MV-4-11 (cell line): ENCODE measurements at regions not wholly inside any gene's neighbourhood (a gene's known extent, or its start where the extent isn't known, plus 50 kb on each side); places are given as distances from the start of the nearest gene placed in this dataset.
A peak's percentile ranks its signal among the peaks of the same experiment; 100 is the strongest.
"Not testable (repeated sequence)": the region's sequence is repeated elsewhere in the genome, so short reads cannot be mapped to it uniquely, and the experiment has no call there.

ENCODE experiments used
- DNase-seq: peaks from one replicate; lab custom pipeline; 2025; lab: John Stamatoyannopoulos, UW

DNA sequence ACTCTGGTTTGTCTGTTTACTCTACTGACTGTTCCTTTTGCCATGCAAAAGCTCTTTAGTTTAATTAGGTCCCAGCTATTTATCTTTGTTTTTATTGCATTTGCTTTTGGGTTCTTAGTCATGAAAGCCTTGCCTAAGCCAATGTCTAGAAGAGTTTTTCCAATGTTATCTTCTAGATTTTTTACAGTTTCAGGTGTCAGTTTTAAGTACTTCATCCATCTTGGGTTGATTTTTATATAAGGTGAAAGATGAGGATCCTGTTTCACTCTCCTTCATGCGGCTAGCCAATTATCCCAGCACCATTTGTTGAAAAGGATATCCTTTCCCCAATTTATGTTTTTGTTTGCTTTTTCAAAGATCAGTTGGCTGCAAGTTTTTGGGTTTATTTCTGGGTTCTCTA is 1100.5 kb upstream of the ALCAM start:
- not testable (repeated sequence) for DNase-seq

DNA sequence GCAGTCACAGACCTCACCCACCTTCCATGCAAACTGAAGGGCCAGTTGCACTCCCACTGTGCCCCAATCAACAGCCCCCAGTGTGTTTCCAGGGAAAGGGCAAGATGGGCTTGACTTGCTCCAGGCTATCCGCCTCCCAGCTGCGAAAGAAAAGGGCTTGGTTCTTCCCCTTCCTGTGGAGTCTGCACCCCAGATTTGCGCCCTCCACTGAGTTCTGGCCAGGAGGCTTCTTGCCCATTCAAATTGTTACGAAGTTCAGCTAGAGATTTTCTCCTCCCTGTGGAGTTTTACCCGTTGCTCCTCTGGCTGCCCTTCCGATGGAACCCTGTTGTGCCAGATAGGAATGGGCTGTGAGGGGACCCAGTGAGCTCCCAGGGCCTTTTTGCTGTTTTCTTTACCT is 1096.9 kb upstream of the ALCAM start:
- DNase-seq = no peak

DNA sequence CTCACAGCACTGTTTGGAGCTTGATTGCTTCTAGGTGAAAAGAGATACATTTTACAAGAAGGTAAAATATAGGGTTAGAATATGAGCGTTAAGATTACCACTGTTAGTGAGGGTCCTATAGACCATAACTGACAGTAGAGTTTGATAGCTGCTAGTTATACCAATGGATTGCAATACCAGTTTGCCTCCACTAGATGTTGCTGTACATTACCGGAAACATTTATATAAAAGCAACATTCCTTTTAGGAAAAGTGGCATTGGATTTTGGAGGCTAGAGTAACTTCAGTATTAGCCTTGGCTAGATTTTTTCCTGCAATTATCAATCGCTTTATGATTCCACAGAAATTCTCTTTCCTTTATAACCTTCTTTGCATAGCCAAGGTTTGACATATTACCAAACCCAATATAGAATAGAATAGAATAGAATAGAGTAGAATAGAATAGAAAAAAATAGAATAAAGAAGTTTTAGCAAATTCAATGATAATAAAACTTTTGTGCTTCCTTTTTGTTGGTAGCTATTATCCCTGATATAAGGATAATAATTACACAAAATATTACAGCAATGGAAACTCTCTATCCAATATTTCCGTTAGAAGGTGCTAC is 1093.6 kb upstream of the ALCAM start:
- no peak for DNase-seq

DNA sequence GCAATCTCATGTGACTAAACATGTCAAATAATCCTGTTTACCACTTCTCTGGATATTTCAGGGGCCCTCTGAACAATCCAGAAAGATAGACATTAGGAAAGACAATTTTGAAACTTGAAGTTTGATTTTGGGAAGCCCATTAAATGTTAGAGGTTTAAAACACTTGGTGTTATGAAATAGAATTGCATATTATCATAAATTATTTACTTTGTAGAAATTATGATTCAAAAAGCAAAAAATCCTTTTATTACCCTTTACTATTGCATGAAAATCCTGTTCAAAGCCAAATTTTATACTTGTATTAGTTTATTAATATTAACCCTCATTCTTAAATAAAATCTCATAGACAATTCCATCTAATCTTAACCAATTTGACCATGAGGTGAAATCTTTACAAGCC is 1091.5 kb upstream of the ALCAM start:
- no peak for DNase-seq

GRCh38 chr3:104279617-104280016 is 1087.1 kb upstream of the ALCAM start:
- DNase-seq = peak; percentile 36

DNA sequence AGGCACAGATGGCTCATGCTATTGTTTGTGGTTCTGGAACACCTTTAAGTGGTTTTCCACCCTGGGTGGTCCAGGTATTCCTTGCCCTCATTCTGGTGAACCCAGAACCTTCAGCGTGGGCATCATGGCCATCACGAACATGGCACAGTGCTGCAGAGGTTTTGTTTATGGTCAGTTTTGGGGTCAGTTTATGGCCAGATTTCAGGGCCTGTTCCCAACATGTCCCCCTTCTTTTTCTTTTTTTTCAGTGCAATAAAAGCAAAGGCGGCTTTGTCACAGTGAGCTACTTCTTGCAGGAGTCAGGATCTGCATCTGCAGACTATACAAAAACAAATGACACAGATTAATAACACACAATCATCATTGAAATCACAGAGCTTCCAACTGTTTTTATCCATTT is 1085.0 kb upstream of the ALCAM start:
- no peak for DNase-seq

GRCh38 chr3:104286645-104287044 is 1080.1 kb upstream of the ALCAM start:
- DNase-seq = peak; percentile 96

DNA sequence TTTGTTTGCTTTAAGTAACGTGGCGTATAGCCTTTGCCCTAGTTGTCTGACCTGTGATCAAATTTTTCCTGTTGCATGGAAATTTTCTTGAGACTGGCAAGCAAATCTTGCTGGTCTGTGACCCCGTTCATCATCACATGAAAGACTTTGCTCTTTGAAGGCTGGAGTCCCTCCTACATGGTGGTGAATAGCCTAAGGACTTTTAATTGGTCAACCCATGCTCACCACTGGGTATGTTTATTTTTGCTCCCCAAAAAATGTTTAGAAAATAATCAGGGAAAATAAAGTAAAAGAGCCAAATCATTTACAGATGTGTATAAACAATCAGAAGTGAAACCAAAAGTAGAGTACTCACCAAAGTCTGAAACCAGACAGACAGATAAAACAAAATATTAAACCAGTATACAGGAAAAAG is 1075.3 kb upstream of the ALCAM start:
- no peak for DNase-seq

- DNase-seq = no peak
Measured at GRCh38 chr3:104291878-104292277, 1074.8 kb upstream of the ALCAM start.

DNA sequence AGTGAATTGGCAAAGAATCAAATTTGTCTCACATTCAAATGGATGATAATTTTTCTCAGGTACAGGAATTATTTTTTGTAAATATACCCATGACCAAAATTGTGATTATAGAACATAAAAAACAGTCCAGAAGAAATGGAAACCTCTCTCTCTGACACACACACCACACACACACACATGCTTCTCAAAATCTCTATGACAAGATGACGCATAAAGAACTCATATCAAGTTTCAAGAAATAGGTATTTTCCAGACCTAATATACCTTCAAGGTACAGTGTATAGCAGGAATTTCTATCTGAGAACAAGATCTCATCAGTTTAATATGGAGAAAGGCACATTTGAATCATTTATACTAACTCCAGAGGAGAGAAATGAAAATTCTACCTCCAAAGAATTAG is 1069.1 kb upstream of the ALCAM start:
- DNase-seq = no peak

DNA sequence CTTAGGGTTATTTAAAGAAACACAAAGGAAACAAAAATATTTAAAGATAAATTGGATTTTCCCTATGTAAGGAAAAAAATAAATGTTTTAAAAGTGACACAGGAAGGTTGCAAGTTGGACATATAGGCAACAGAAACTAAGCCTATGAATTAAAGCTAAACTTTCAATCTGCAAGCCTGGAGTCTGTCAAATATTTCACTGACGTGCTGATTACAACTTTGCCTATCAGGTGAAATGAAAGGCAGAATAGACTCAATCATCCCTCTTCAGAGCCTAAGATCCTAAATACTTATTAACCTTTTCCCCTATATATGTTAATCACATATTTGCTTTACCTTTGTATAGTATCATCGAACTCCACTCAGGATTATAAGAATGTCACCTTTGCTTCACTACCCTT is 1068.0 kb upstream of the ALCAM start:
- DNase-seq = no peak

DNA sequence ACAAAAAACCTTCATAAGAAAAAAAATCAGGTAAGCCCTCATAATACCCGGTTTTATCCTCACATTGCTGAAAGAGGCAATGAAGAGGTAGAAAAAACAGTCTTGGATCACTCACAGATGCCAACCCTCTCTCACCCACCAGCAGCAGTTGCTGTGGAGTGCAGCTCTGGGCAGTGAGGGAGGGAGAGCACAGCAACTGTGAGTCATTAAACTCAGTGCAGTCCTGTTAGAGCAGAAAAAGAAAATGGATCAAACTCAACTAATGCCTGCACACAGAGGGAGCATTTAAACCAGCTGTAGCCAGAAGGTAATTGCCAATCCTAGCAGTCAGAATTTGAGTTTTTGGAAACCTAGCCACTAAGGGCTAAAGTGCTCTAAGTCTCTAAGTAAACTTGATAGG is 1050.6 kb upstream of the ALCAM start:
- DNase-seq = no peak

DNA sequence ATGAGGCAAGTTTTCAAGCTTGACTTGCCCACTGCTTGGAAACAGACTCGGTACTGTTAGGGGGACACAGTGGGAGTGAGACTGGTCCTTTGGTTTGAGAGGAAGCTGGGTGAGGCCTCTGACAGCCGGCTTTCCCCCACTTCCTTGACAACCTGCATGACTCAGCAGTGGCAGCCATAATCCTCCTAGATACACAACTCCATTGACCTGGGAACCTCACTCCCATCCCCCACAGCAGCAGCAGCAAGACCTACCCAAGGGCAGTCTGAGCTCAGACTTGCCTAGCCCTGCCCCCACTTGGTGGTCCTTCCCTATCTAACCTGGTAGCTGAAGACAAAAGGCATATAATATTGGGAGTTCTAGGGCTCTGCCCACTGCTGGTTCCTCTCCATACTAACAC is 1043.5 kb upstream of the ALCAM start:
- peak; percentile 2 for DNase-seq

DNA sequence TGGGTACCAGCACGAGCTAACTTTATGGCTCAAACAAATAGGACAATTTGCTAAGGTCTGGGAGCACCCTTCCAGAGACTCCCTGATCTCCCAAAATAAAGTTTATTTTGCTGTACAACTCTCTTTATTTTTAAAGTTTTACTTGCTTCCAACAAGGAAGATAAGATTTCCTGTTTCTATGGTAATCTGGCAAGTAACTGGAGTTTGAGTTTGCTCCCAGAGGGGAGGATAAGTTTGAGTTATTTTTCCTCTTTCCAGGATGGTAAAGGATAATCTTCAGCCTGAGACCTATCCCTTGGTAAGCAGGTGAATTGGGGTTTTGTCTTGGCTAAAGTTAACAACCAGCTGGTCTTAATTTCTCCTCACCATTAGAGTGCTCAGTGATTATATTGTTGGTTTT is 1019.4 kb upstream of the ALCAM start:
- no peak for DNase-seq

DNA sequence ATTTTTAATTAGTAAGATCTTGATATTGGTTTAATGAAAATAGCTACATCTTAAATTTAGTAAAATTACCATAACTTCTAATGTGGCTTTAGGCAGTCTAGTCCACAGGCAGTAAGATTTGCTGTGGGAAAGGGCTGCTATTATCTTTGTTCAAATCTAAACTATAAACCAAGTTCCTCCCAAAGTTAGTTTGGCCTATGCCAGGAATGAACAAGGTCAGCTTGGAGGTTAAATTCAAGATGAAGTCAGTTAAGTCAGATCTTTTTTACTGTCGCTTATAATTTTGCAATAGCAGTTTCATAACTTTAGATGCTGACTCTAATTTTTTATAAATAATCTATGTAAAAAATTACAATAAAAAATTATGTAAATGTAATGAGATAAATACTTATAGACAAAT is 1016.9 kb upstream of the ALCAM start:
- no peak for DNase-seq

DNA sequence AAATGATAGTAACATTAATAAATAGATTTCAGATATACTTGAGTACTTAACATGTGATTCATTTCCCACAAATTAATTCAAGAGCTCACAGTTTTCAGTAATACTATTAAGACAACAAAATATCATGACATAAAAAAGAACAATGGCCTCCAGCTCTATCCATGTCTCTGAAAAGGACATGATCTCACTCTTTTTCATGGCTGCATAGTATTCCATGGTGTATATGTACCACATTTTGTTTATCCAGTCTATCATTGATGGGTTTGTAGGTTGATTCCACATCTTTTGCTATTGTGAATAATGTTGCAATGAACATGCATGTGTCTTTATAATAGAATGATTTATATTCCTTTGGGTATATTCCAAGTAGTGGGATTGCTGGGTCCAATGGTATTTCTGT is 1012.8 kb upstream of the ALCAM start:
- DNase-seq = no peak

DNA sequence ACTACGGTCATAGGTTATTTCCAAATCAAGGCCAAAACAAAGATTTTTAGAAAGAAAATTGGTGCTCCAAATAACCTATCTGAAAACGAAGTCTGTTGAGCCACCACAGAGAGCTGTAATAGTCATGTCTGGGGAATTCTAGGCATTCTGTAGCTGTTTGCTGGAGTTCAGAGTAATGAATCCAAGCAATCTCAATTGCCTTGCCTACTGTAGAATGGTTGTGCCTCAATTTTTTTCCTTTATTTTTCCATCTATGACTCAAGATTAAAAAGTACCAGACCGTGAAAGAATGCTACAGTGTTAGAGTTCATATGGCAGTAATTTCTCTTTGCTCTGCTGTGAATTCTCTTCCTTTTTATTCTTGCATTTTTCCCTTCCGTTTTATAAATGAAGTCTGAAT is 1007.2 kb upstream of the ALCAM start:
- DNase-seq = no peak

DNA sequence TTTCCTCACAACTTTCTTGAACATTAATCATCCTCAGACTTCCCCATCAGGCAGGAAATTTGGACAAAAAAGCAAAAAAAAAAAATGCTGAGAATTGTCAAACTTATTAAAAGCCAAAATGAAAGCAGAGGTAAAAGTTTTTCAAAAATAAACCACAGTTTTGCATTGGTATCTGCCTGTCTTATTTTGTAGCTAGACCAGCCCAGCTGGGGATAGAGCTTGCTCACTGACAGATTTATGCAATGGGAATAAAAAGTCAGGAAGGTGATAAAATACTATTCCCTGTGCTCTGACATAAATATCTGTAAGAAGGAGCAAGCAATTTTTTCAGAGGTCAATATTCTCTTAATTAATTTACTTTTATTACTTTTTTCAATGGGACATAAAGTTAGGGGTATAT is 1006.7 kb upstream of the ALCAM start:
- DNase-seq = no peak

DNA sequence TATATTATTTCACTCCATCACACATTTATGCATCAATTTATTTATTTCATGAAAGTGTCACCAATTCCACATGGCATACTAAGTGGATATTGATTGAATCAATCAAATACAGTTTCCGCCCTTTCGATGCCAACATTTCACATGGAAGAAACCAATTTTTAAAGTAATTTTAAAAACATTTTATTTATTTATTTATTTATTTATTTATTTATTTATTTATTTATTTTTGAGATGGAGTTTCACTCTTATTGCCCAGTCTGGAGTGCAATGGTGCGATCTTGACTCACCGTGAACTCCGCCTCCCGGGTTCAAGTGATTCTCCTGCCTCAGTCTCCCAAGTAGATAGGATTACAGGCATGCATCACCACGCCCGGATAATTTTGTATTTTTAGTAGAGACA is 1005.0 kb upstream of the ALCAM start:
- DNase-seq = not testable (repeated sequence)

DNA sequence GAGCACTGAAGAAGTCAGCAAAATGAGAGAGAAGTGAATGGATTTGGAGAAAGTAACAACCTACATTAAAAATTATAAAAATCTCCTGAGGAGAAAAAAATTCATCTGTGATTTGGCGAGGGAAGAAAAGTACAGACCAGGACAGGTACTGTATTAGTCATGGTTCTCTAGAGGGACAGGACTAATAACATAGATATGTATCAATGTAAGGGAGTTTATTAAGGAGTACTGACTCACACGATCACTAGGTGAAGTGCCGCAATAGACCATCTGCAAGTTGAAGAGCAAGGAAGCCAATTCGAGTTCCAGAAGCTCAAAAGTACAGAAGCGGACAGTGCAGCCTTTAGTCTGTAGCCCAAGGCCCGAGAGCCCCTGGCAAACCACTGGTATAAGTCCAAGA is 1004.4 kb upstream of the ALCAM start:
- no peak for DNase-seq

- DNase-seq = no peak
Measured at GRCh38 chr3:104367000-104367399, 999.7 kb upstream of the ALCAM start.

GRCh38 chr3:104368760-104369159 is 997.9 kb upstream of the ALCAM start:
- DNase-seq = no peak

DNA sequence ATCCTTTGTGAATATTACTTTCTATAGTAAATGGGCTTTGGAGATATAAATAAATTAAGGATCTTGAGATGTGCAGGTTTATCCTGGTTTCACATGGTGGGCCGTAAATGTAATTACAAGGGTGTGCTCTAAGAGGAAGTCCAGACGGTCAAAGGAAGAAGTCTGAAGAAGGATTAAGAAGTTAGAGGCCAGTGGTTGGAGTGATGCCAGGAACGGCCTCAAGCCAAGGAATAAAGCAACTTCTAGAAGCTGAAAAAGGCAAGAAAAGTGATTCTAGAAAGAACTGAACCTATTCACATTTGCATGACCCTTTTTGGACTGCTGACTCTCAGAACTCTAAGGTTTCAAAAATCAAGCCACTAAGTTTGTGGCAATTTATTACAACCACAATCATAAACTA is 981.3 kb upstream of the ALCAM start:
- DNase-seq = peak; percentile 67

DNA sequence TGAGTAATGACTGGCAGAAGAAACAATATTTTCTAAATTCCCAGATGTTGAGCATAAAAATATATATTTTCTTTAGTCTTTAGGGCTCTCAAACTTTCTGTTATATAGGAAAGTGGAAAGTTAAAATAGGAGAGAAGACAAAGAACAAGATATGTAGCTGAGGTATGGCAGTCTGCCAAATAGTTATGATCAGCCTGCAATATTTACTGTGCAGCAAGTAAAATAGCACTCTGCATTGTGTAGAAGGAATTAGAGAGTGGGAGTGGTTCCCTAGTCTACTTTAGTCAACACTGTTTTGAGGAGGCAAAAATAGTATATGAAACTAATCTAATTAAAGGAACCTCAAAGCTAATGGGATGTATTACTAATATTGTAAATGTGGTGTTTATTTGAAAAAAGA is 978.1 kb upstream of the ALCAM start:
- no peak for DNase-seq

DNA sequence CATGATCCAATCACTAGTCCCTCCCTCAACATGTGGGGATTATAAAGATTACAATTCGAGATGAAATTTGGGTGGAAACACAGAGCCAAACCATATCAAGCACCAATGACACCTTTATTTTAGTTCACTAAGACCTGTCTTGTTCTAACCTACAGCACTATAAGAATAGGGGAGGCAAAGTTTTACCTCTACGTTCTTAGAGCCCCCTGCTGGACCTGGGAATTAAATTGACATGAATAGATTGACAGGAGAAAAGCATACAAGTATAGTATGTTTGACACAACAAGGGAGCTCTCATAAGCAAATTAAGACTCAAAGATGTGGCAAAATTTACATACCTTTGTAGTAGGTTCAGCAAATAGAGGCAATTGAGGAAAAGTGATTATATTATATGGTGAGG is 974.4 kb upstream of the ALCAM start:
- DNase-seq = no peak
